SH-SY5Y (cell line): ENCODE measurements at regions not wholly inside any gene's neighbourhood (a gene's known extent, or its start where the extent isn't known, plus 50 kb on each side); places are given as distances from the start of the nearest gene placed in this dataset.

Experiments
- GATA2 ChIP-seq: IDR thresholded peaks from 2 replicates; pipeline ENCODE4 v1.6.1; 2011; ENCODE audit warnings: mild to moderate bottlenecking, low read depth, low read length
- GATA3 ChIP-seq: IDR thresholded peaks from 2 replicates; pipeline ENCODE4 v1.6.1; 2011; ENCODE audit warnings: low read depth, mild to moderate bottlenecking, low read length, moderate library complexity

DNA sequence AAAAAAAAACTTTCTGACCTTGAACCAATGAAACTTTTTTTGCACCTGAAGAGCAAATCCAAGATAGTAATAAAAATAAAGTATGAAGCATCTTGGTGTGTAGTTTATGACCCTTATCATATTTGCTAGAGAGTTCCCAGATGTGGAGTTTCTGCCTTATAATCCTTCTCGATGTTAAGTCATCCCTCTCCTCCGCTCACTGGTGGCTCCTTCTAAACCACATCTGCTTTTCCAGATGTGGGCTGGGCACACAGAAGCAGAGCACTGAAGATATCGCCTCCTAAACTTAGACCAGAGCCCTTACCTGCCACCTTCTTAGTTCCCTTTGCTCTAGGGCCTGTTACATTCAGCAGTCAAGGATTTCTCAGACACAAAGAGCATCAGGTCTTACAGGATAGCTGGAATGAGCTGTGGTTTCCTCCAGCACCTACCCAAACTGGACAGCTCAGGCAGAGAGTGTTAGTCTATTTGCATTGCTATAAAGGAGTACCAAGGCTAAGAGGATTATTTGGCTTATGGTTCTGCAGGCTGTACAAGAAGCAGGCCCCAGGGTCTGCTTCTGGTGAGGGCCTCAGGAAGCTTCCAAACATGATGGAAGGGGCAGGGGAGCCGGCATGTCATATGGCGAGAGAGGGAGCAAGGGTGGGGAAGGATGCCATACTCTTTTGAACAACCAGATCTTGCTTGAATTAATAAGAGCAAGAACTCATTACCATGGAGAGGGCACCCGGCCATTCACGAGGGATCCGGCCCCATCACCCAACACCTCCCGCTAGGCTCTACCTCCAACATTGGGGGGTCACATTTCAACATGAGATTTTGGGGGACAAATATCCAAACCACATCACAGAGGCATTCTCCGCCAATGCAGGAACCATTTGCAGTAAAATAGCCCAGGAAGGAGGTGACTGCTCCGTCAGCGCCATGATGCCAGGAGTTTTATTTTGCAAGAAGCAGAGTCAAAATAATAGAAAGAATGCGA, 75.6 kb upstream of the HELT start:
- TF ChIP-seq GATA2: no peak
- no peak for TF ChIP-seq GATA3
